ENCODE measurements at regions not wholly inside any gene's neighbourhood (a gene's known extent, or its start where the extent isn't known, plus 50 kb on each side); places are given as distances from the start of the nearest gene placed in this dataset.

DNA sequence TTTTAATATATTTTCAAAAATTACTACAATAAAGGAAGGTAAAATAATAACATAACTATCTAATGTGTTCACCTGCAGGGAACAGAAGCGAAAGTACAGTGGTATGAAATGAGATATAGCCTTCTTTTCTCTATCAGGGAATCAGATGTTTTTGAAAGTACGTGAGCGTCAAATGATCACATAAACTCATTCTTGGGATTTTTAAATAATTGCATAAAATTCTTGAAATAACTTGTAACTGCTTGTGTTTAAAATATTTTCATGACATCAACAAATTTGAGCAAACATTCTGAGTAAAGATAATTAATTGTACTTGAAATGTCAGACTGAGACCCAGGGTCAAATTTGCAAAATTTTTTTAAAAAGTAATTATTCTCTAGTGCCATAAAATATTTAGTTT is 193.5 kb upstream of the NEIL3 start:
- TF ChIP-seq CTCF (IDR thresholded peaks at IDR 0.05): no peak
- H3K36me3 ChIP-seq (ENCODE audit: control insufficient read depth, insufficient read depth, low read length): no peaks in the 10 kb centered on the region
- no peaks in the 10 kb centered on the region for H3K27me3 ChIP-seq (ENCODE audit: control insufficient read depth, insufficient read depth, low read length)
- H2AFZ ChIP-seq: no peak overlapping the region
- H3K9ac ChIP-seq: no peak overlapping the region
- H3K79me2 ChIP-seq: no peaks in the 10 kb centered on the region
- H3K4me3 ChIP-seq (ENCODE audit: low read depth, low read length): no peak overlapping the region
- no peak overlapping the region for H3K27ac ChIP-seq
- no peak overlapping the region for H3K4me2 ChIP-seq (ENCODE audit: low read length)
- H3K9me3 ChIP-seq (ENCODE audit: control insufficient read depth, low read length): no peaks in the 10 kb centered on the region
- no peaks in the 10 kb centered on the region for H3K4me1 ChIP-seq

DNA sequence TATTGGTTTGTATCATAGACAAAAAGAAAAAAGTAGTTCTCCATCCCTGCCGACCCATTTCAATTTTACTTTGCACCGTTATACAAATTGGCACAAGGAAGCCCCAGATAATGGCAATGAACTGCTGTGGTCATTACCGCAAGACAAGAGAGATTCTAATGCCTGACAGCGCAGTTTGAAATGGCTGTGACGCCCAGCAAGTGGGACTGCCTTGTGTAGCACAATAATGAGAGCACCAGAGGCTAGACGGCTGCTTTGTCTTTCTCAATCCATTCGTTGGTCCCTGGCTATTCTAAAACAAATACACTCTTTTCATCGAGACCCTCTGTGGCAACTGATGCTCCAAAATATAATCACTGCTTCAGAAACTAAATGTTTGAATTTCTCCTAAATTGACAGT is 192.4 kb upstream of the NEIL3 start:
- H3K4me1 ChIP-seq: no peaks in the 10 kb centered on the region
- no peak overlapping the region for H3K4me3 ChIP-seq (ENCODE audit: low read depth, low read length)
- no peaks in the 10 kb centered on the region for H3K36me3 ChIP-seq (ENCODE audit: control insufficient read depth, insufficient read depth, low read length)
- no peak for TF ChIP-seq CTCF (IDR thresholded peaks at IDR 0.05)
- H3K27ac ChIP-seq: no peak overlapping the region
- H3K9me3 ChIP-seq (ENCODE audit: control insufficient read depth, low read length): no peaks in the 10 kb centered on the region
- H3K9ac ChIP-seq: no peak overlapping the region
- H3K79me2 ChIP-seq: no peaks in the 10 kb centered on the region
- H2AFZ ChIP-seq: no peak overlapping the region
- no peak overlapping the region for H3K4me2 ChIP-seq (ENCODE audit: low read length)
- no peaks in the 10 kb centered on the region for H3K27me3 ChIP-seq (ENCODE audit: control insufficient read depth, insufficient read depth, low read length)

- Histone ChIP-seq H3K9me3 (ENCODE audit: control insufficient read depth, low read length) (no peaks in the 10 kb centered on the region), H3K79me2 (no peaks in the 10 kb centered on the region), H3K4me2 (ENCODE audit: low read length) (no peak overlapping the region), H3K9ac (no peak overlapping the region), H3K4me1 (no peaks in the 10 kb centered on the region), H3K27ac (no peak overlapping the region), H2AFZ (no peak overlapping the region), H3K27me3 (ENCODE audit: control insufficient read depth, insufficient read depth, low read length) (no peaks in the 10 kb centered on the region), H3K4me3 (ENCODE audit: low read depth, low read length) (no peak overlapping the region), H3K36me3 (ENCODE audit: control insufficient read depth, insufficient read depth, low read length) (no peaks in the 10 kb centered on the region)
- no peak for TF ChIP-seq CTCF (IDR thresholded peaks at IDR 0.05)
These were observed 191.1 kb upstream of the NEIL3 start for GRCh38 chr4:177118596-177118995.

GRCh38 chr4:177119021-177119471 is 190.6 kb upstream of the NEIL3 start:
- Histone ChIP-seq H3K4me2 (ENCODE audit: low read length) (no peak overlapping the region), H3K9me3 (ENCODE audit: control insufficient read depth, low read length) (no peaks in the 10 kb centered on the region), H3K9ac (no peak overlapping the region), H3K27me3 (ENCODE audit: control insufficient read depth, insufficient read depth, low read length) (no peaks in the 10 kb centered on the region), H3K4me3 (ENCODE audit: low read depth, low read length) (no peak overlapping the region), H3K4me1 (no peaks in the 10 kb centered on the region), H2AFZ (no peak overlapping the region), H3K27ac (no peak overlapping the region), H3K79me2 (no peaks in the 10 kb centered on the region), H3K36me3 (ENCODE audit: control insufficient read depth, insufficient read depth, low read length) (no peaks in the 10 kb centered on the region)
- no peak for TF ChIP-seq CTCF (IDR thresholded peaks at IDR 0.05)

DNA sequence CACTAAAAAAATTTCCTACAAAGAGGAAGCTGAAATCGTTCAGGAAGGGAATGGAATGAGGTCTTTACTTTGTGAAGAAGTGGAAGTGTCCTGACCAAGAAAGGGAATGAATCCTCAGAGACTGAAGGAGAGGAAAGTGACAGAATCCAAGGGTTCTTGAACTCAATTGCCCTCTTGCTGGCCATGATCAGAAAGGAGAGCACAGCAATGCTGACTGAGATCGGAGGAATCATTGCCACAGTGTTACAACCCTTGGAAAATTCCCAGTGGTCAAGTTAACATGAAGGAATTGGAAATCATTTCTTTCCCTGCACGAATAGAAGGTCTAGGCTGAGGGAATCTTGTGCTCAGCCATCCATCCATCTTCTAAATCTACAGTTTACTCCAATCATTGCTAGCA is 190.0 kb upstream of the NEIL3 start:
- Histone ChIP-seq H3K4me2 (ENCODE audit: low read length) (no peak overlapping the region), H3K27ac (no peak overlapping the region), H3K36me3 (ENCODE audit: control insufficient read depth, insufficient read depth, low read length) (no peaks in the 10 kb centered on the region), H3K27me3 (ENCODE audit: control insufficient read depth, insufficient read depth, low read length) (no peaks in the 10 kb centered on the region), H3K9ac (no peak overlapping the region), H3K4me3 (ENCODE audit: low read depth, low read length) (no peak overlapping the region), H3K9me3 (ENCODE audit: control insufficient read depth, low read length) (no peaks in the 10 kb centered on the region), H3K79me2 (no peaks in the 10 kb centered on the region), H3K4me1 (no peaks in the 10 kb centered on the region), H2AFZ (no peak overlapping the region)
- no peak for TF ChIP-seq CTCF (IDR thresholded peaks at IDR 0.05)

All from parathyroid adenoma (tissue), 2 donors.